CD4-positive, alpha-beta T cell (primary cell): ENCODE measurements at regions not wholly inside any gene's neighbourhood (a gene's known extent, or its start where the extent isn't known, plus 50 kb on each side); places are given as distances from the start of the nearest gene placed in this dataset.

ENCODE experiments used
- ATAC-seq: fragments of 200-7000 bp; cut with Tn5 transposase; one replicate; pipeline ENCODE4 v1.10.0; 2022; ENCODE audit warnings: mild to moderate bottlenecking; ENCODE audit not compliant: poor library complexity
- CTCF ChIA-PET: fragments of 350-600 bp; sonication (Branson Sonifier 250); formaldehyde crosslinking; loops from one replicate; lab custom pipeline; 2021; ENCODE audit warnings: antibody characterized with exemption, inconsistent platforms; lab: Charles Lee
- POLR2A ChIA-PET: fragments of 350-600 bp; sonication (Branson Sonifier 250); formaldehyde crosslinking; loops from one replicate; lab custom pipeline; 2021; ENCODE audit warnings: antibody characterized with exemption, inconsistent platforms; lab: Charles Lee
- DNase-seq, 14 experiments: peaks; one replicate each; pipeline ENCODE4 v3.0.0-alpha.2; 2013 to 2020; ENCODE audit warnings: mixed read lengths in 2 of 14
- H3K27ac ChIP-seq, 2 donors: one replicate each; pipeline versions ENCODE4 v1.5.1 to v1.7.0; 2013; ENCODE audit warnings: low read length in 2 of 2, low read depth in 1 of 2, mild to moderate bottlenecking in 1 of 2
- H3K27me3 ChIP-seq, 2 experiments: 1 replicate in 1 of 2; 2 replicates in 1 of 2; pipeline versions ENCODE4 v1.6.1 to v1.7.0; 2013; ENCODE audit warnings: low read length in 2 of 2, control low read depth in 1 of 2, mild to moderate bottlenecking in 1 of 2, moderate library complexity in 1 of 2; ENCODE audit not compliant: insufficient read depth in 2 of 2, control insufficient read depth in 1 of 2
- H3K36me3 ChIP-seq: one replicate; pipeline ENCODE4 v1.6.1; 2013; ENCODE audit warnings: low read length, control low read depth; ENCODE audit not compliant: insufficient read depth
- H3K4me1 ChIP-seq: one replicate; pipeline ENCODE4 v1.6.1; 2013; ENCODE audit warnings: low read length, control low read depth; ENCODE audit not compliant: insufficient read depth
- H3K4me3 ChIP-seq: one replicate; pipeline ENCODE4 v1.5.1; 2013; ENCODE audit warnings: mild to moderate bottlenecking, low read length, moderate library complexity
- H3K9me3 ChIP-seq, 2 experiments: 1 replicate in 1 of 2; 2 replicates in 1 of 2; pipeline versions ENCODE4 v1.6.1 to v1.7.0; 2013; ENCODE audit warnings: low read length in 2 of 2, mild to moderate bottlenecking in 2 of 2, control low read depth in 1 of 2, moderate library complexity in 1 of 2; ENCODE audit not compliant: control insufficient read depth in 1 of 2, insufficient read depth in 1 of 2
- H3K27ac Mint-ChIP-seq: one replicate; pipeline ENCODE4 v1.8.0; 2020; ENCODE audit warnings: mixed read lengths
- H3K27me3 Mint-ChIP-seq: one replicate; pipeline ENCODE4 v1.8.0; 2021; ENCODE audit warnings: mixed read lengths
- H3K36me3 Mint-ChIP-seq: one replicate; pipeline ENCODE4 v1.8.0; 2021; ENCODE audit warnings: low read depth, mixed read lengths
- H3K4me1 Mint-ChIP-seq: one replicate; pipeline ENCODE4 v1.8.0; 2021; ENCODE audit warnings: low read depth, mixed read lengths
- H3K4me3 Mint-ChIP-seq: one replicate; pipeline ENCODE4 v1.8.0; 2020; ENCODE audit warnings: mild to moderate bottlenecking, mixed read lengths
- H3K9me3 Mint-ChIP-seq: one replicate; pipeline ENCODE4 v1.8.0; 2020; ENCODE audit warnings: mixed read lengths
- CTCF ChIP-seq: fragments of 200-600 bp; IDR thresholded peaks from one replicate; pipeline ENCODE4 v1.8.0; 2022; ENCODE audit warnings: antibody characterized with exemption, mild to moderate bottlenecking
- intact Hi-C, 2 experiments: fragments of 100-400 bp; cut with DNase I in 1 of 2; cut with micrococcal nuclease in 1 of 2; formaldehyde crosslinking; loops; one replicate each; pipeline versions ENCODE4 v1.15.1 to v1.9.0; 2023 to 2025; cut with DNase I, micrococcal nuclease

DNA sequence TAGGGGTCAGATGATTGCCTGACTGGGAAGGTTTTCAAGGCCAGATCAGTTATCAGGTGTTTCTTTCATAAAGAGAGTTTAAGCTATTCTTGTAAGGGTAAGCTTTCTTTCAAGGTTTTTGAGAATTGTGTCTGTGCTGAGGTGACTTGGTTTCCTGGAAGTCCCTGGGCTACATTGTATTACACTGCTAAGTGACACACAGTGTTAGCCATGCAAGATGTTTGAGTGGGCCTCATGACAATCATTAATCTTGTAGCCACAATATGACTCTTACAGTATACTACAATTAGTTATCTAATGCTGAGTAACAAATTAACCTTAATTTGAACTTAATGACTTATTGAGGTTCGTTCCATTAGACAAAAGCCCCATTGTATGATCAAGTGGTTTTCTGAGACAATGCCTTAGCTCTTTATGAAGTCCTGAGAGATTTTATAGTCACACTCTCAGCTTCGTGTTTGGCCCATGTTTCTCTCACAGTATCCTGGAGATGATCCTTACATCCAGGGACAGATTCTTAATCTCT is 186.7 kb downstream of the RPS12 start:
- ATAC-seq (no peak), DNase-seq (no peak)
- H3K4me1 ChIP-seq, result no peaks in the 10 kb centered on the region
- H3K27ac ChIP-seq, result no peak overlapping the region
- H3K9me3 ChIP-seq, result no peaks in the 10 kb centered on the region
- ChIA-PET CTCF (no interaction called here), POLR2A (no interaction called here)
- no peak for TF ChIP-seq CTCF
- Mint-ChIP-seq H3K36me3 (no peaks in the 10 kb centered on the region), H3K4me3 (no peak overlapping the region), H3K27me3 (peaks cover 4% of the 10 kb centered on the region), H3K27ac (no peak overlapping the region), H3K9me3 (no peaks in the 10 kb centered on the region), H3K4me1 (no peaks in the 10 kb centered on the region)
- H3K36me3 ChIP-seq, result no peaks in the 10 kb centered on the region
- intact Hi-C loops, result no loop called here
- H3K4me3 ChIP-seq, result no peak overlapping the region
- no peaks in the 10 kb centered on the region for H3K27me3 ChIP-seq

GRCh38 chr6:133004304-133004884 is 190.0 kb downstream of the RPS12 start:
- Mint-ChIP-seq H3K27ac (no peak overlapping the region), H3K4me1 (no peaks in the 10 kb centered on the region), H3K4me3 (no peak overlapping the region), H3K9me3 (no peaks in the 10 kb centered on the region), H3K36me3 (no peaks in the 10 kb centered on the region), H3K27me3 (no peaks in the 10 kb centered on the region)
- Histone ChIP-seq H3K27ac (no peak overlapping the region), H3K36me3 (no peaks in the 10 kb centered on the region), H3K27me3 (no peaks in the 10 kb centered on the region), H3K4me3 (no peak overlapping the region), H3K4me1 (no peaks in the 10 kb centered on the region), H3K9me3 (no peaks in the 10 kb centered on the region)
- no peak for DNase-seq
- no peak for TF ChIP-seq CTCF
- POLR2A ChIA-PET, result no interaction called here
- intact Hi-C loops, result no loop called here
- CTCF ChIA-PET, result no interaction called here
- ATAC-seq, result no peak

- peaks cover 7% of the 10 kb centered on the region for H3K27me3 Mint-ChIP-seq
- POLR2A ChIA-PET, result no interaction called here
- no peaks in the 10 kb centered on the region for H3K36me3 ChIP-seq
- H3K27ac Mint-ChIP-seq, result no peak overlapping the region
- ATAC-seq, result no peak
- DNase-seq, result no peak
- no peaks in the 10 kb centered on the region for H3K4me1 Mint-ChIP-seq
- no peaks in the 10 kb centered on the region for H3K9me3 ChIP-seq
- intact Hi-C loops, result no loop called here
- no peaks in the 10 kb centered on the region for H3K36me3 Mint-ChIP-seq
- CTCF ChIA-PET, result no interaction called here
- TF ChIP-seq CTCF, result no peak
- no peak overlapping the region for H3K27ac ChIP-seq
- no peaks in the 10 kb centered on the region for H3K27me3 ChIP-seq
- no peak overlapping the region for H3K4me3 ChIP-seq
- no peaks in the 10 kb centered on the region for H3K9me3 Mint-ChIP-seq
- no peak overlapping the region for H3K4me3 Mint-ChIP-seq
- H3K4me1 ChIP-seq, result no peaks in the 10 kb centered on the region
Observed at GRCh38 chr6:133012774-133013173, 198.4 kb downstream of the RPS12 start.
